ENCODE measurements at regions not wholly inside any gene's neighbourhood (a gene's known extent, or its start where the extent isn't known, plus 50 kb on each side); places are given as distances from the start of the nearest gene placed in this dataset.

GRCh38 chr2:201568217-201568820 lies 75.0 kb downstream of the TMEM237 start:
- Histone ChIP-seq H4K20me1 (ENCODE audit: insufficient read depth) (no peaks in the 10 kb centered on the region), H3K27ac (no peak overlapping the region), H3K4me2 (ENCODE audit: unreplicated experiment) (no peak overlapping the region), H3K4me3 (no peak overlapping the region), H3K9me3 (ENCODE audit: low read depth) (no peaks in the 10 kb centered on the region), H3K79me2 (ENCODE audit: insufficient read depth) (no peaks in the 10 kb centered on the region), H3K9ac (no peak overlapping the region), H2AFZ (no peak overlapping the region), H3K9me2 (ENCODE audit: insufficient read depth) (no peaks in the 10 kb centered on the region), H3K36me3 (ENCODE audit: low read depth) (no peaks in the 10 kb centered on the region), H3F3A (ENCODE audit: insufficient read depth) (no peaks in the 10 kb centered on the region), H3K4me1 (ENCODE audit: insufficient read depth) (no peaks in the 10 kb centered on the region), H3K27me3 (replicated peaks; ENCODE audit: insufficient read depth) (no peaks in the 10 kb centered on the region)
- DNase-seq = no peak
- WGBS, 2 experiments (ENCODE audit: low coverage in 1 of 2, low lambda C conversion rate in 2 of 2, missing lambda C conversion rate in 2 of 2) = 72% methylated on average over 3 of the region's 3 CpGs
- in situ Hi-C loops (cut with MboI) = no loop called here
- TF ChIP-seq EZH2 (IDR thresholded peaks at IDR 0.05; ENCODE audit: insufficient read depth, poor library complexity, severe bottlenecking) (no peak), EZH2phosphoT487 (IDR thresholded peaks at IDR 0.05; ENCODE audit: insufficient read depth, low read depth) (no peak)

DNA sequence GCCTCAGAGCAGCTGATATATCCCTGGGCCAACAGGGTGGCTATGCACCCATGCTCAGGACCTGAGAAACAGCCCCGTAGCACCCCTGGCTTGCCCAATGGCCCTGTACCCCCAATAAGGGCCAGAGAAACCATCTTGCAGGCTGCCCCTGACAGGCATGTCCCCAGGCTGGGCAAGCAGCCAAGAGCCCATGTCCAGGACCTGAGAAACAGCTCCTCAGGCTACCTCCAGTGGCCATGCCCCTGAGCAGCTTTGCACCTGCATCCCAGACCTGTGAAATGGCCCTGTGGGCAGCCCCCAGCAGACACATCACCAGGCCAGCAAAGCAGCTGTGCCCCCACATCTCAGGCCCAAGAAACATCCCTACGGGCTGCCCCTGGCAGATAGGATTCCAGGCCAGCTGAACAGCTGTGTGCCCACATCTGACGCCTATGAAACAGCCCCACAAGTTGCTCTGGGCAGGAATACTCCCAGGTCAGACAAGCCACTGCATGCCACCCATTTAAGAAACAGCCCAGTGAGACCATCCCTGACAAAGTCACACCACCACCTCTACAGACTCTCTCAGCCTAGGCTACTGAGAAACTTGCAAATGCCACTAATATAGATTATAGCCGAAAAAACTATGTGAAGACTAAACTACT lies 84.1 kb downstream of the TMEM237 start:
- in situ Hi-C loops (cut with MboI) = no loop called here
- H3K4me3 ChIP-seq = no peak overlapping the region
- no peak for DNase-seq
- no peak for TF ChIP-seq EZH2phosphoT487 (IDR thresholded peaks at IDR 0.05; ENCODE audit: insufficient read depth, low read depth)
- no peak for TF ChIP-seq EZH2 (IDR thresholded peaks at IDR 0.05; ENCODE audit: insufficient read depth, poor library complexity, severe bottlenecking)
- H3K27ac ChIP-seq = no peak overlapping the region
- H3K4me2 ChIP-seq (ENCODE audit: unreplicated experiment) = no peak overlapping the region
- no peaks in the 10 kb centered on the region for H3K9me3 ChIP-seq (ENCODE audit: low read depth)
- no peaks in the 10 kb centered on the region for H3K9me2 ChIP-seq (ENCODE audit: insufficient read depth)
- H3F3A ChIP-seq (ENCODE audit: insufficient read depth) = no peaks in the 10 kb centered on the region
- no peak overlapping the region for H3K9ac ChIP-seq
- no peaks in the 10 kb centered on the region for H3K79me2 ChIP-seq (ENCODE audit: insufficient read depth)
- WGBS, 2 experiments (ENCODE audit: low coverage in 1 of 2, low lambda C conversion rate in 2 of 2, missing lambda C conversion rate in 2 of 2) = 78 to 87% methylated on average over 4 of the region's 4 CpGs
- no peaks in the 10 kb centered on the region for H3K36me3 ChIP-seq (ENCODE audit: low read depth)
- no peak overlapping the region for H2AFZ ChIP-seq
- no peaks in the 10 kb centered on the region for H4K20me1 ChIP-seq (ENCODE audit: insufficient read depth)
- no peaks in the 10 kb centered on the region for H3K4me1 ChIP-seq (ENCODE audit: insufficient read depth)
- no peaks in the 10 kb centered on the region for H3K27me3 ChIP-seq (replicated peaks; ENCODE audit: insufficient read depth)

GRCh38 chr2:201558665-201559064 lies 84.6 kb downstream of the TMEM237 start:
- H3K9me2 ChIP-seq (ENCODE audit: insufficient read depth) = no peaks in the 10 kb centered on the region
- TF ChIP-seq EZH2phosphoT487 (IDR thresholded peaks at IDR 0.05; ENCODE audit: insufficient read depth, low read depth) = no peak
- TF ChIP-seq EZH2 (IDR thresholded peaks at IDR 0.05; ENCODE audit: insufficient read depth, poor library complexity, severe bottlenecking) = no peak
- H3K9me3 ChIP-seq (ENCODE audit: low read depth) = no peaks in the 10 kb centered on the region
- no peaks in the 10 kb centered on the region for H3F3A ChIP-seq (ENCODE audit: insufficient read depth)
- DNase-seq = no peak
- H4K20me1 ChIP-seq (ENCODE audit: insufficient read depth) = no peaks in the 10 kb centered on the region
- H2AFZ ChIP-seq = no peak overlapping the region
- no peak overlapping the region for H3K4me3 ChIP-seq
- in situ Hi-C loops (cut with MboI) = no loop called here
- no peak overlapping the region for H3K27ac ChIP-seq
- no peaks in the 10 kb centered on the region for H3K36me3 ChIP-seq (ENCODE audit: low read depth)
- WGBS, 2 experiments (ENCODE audit: low coverage in 1 of 2, low lambda C conversion rate in 2 of 2, missing lambda C conversion rate in 2 of 2) = 65 to 79% methylated on average over 5 of the region's 5 CpGs
- no peaks in the 10 kb centered on the region for H3K79me2 ChIP-seq (ENCODE audit: insufficient read depth)
- no peaks in the 10 kb centered on the region for H3K27me3 ChIP-seq (replicated peaks; ENCODE audit: insufficient read depth)
- H3K4me2 ChIP-seq (ENCODE audit: unreplicated experiment) = no peak overlapping the region
- H3K9ac ChIP-seq = no peak overlapping the region
- no peaks in the 10 kb centered on the region for H3K4me1 ChIP-seq (ENCODE audit: insufficient read depth)

DNA sequence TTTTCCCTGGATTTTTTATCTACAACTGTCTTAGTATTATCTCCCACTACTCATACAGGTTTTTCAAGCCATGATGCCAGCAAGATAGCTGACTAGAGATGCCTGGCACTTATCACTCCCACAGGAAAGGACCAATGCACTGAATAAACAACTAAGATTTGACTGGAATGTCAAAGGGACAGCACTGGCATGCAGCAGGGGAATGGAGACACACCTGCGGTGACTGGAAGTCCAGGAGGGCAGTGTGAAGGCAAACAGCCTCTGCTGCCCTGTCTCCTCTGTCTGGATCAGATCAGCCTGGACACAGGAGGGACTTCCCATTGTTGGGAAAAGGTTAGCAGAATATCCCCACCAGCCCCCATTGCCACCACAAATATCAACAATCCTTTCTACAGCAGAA lies 85.1 kb downstream of the TMEM237 start:
- Histone ChIP-seq H3F3A (ENCODE audit: insufficient read depth) (no peaks in the 10 kb centered on the region), H3K36me3 (ENCODE audit: low read depth) (no peaks in the 10 kb centered on the region), H3K9ac (no peak overlapping the region), H3K4me1 (ENCODE audit: insufficient read depth) (no peaks in the 10 kb centered on the region), H3K27me3 (replicated peaks; ENCODE audit: insufficient read depth) (no peaks in the 10 kb centered on the region), H3K4me3 (no peak overlapping the region), H3K79me2 (ENCODE audit: insufficient read depth) (no peaks in the 10 kb centered on the region), H4K20me1 (ENCODE audit: insufficient read depth) (no peaks in the 10 kb centered on the region), H3K9me2 (ENCODE audit: insufficient read depth) (no peaks in the 10 kb centered on the region), H3K27ac (no peak overlapping the region), H3K4me2 (ENCODE audit: unreplicated experiment) (no peak overlapping the region), H3K9me3 (ENCODE audit: low read depth) (no peaks in the 10 kb centered on the region), H2AFZ (no peak overlapping the region)
- no peak for DNase-seq
- TF ChIP-seq EZH2 (IDR thresholded peaks at IDR 0.05; ENCODE audit: insufficient read depth, poor library complexity, severe bottlenecking) (no peak), EZH2phosphoT487 (IDR thresholded peaks at IDR 0.05; ENCODE audit: insufficient read depth, low read depth) (no peak)
- in situ Hi-C loops (cut with MboI) = no loop called here
- whole genome bisulfite sequencing, 2 experiments (ENCODE audit: low coverage in 1 of 2, low lambda C conversion rate in 2 of 2, missing lambda C conversion rate in 2 of 2) = 100% methylated on average over 1 of the region's 1 CpG

Measured in GM23248 (cell line).